DMS 273 (cell line): ENCODE measurements at regions not wholly inside any gene's neighbourhood (a gene's known extent, or its start where the extent isn't known, plus 50 kb on each side); places are given as distances from the start of the nearest gene placed in this dataset.
A peak's percentile ranks its signal among the peaks of the same experiment; 100 is the strongest.

Experiments used
- DNase-seq: peaks from one replicate; lab custom pipeline; 2025; ENCODE audit not compliant: unreplicated experiment; lab: John Stamatoyannopoulos, UW

GRCh38 chr4:100086766-100087431 is 103.4 kb downstream of the DDIT4L start:
- no peak for DNase-seq

GRCh38 chr4:100084892-100085291 is 105.4 kb downstream of the DDIT4L start:
- no peak for DNase-seq

GRCh38 chr4:100083289-100083688 is 107.0 kb downstream of the DDIT4L start:
- no peak for DNase-seq

- no peak for DNase-seq
These were observed 107.4 kb downstream of the DDIT4L start for GRCh38 chr4:100082852-100083251.

- DNase-seq: no peak
These were observed 108.8 kb downstream of the DDIT4L start for GRCh38 chr4:100081491-100081890.

- DNase-seq: no peak
These were observed 111.0 kb downstream of the DDIT4L start for GRCh38 chr4:100079264-100079663.

GRCh38 chr4:100076753-100077152 is 113.5 kb downstream of the DDIT4L start:
- no peak for DNase-seq

GRCh38 chr4:100075486-100076270 is 114.6 kb downstream of the DDIT4L start:
- no peak for DNase-seq

- DNase-seq: no peak
These were observed 115.2 kb downstream of the DDIT4L start for GRCh38 chr4:100075056-100075455.

- DNase-seq: no peak
These were observed 118.8 kb downstream of the DDIT4L start for GRCh38 chr4:100071506-100071905.

- peak; percentile 0 for DNase-seq
These were observed 119.4 kb downstream of the DDIT4L start for GRCh38 chr4:100070868-100071267.

- DNase-seq: no peak
These were observed 119.1 kb upstream of the H2AZ1 start for GRCh38 chr4:100069207-100069606.

GRCh38 chr4:100067255-100067654 is 117.2 kb upstream of the H2AZ1 start:
- DNase-seq: no peak

GRCh38 chr4:100063355-100063754 is 113.3 kb upstream of the H2AZ1 start:
- DNase-seq: peak; percentile 17

- DNase-seq: no peak
These were observed 112.8 kb upstream of the H2AZ1 start for GRCh38 chr4:100062921-100063320.

GRCh38 chr4:100061835-100062234 is 111.8 kb upstream of the H2AZ1 start:
- DNase-seq: no peak

- no peak for DNase-seq
These were observed 110.8 kb upstream of the H2AZ1 start for GRCh38 chr4:100060765-100061416.

- no peak for DNase-seq
These were observed 109.4 kb upstream of the H2AZ1 start for GRCh38 chr4:100059467-100059866.

GRCh38 chr4:100056701-100057100 is 106.6 kb upstream of the H2AZ1 start:
- DNase-seq: no peak

- DNase-seq: no peak
These were observed 104.0 kb upstream of the H2AZ1 start for GRCh38 chr4:100054071-100054470.

GRCh38 chr4:100049872-100050271 is 99.8 kb upstream of the H2AZ1 start:
- DNase-seq: no peak

- DNase-seq: no peak
These were observed 92.6 kb upstream of the H2AZ1 start for GRCh38 chr4:100042711-100043110.
